CD1c-positive myeloid dendritic cell (primary cell): ENCODE measurements at regions not wholly inside any gene's neighbourhood (a gene's known extent, or its start where the extent isn't known, plus 50 kb on each side); places are given as distances from the start of the nearest gene placed in this dataset.

Source experiments
- DNase-seq: peaks from one replicate; pipeline ENCODE4 v3.0.0-alpha.2; 2016; ENCODE audit errors: extremely low spot score

DNA sequence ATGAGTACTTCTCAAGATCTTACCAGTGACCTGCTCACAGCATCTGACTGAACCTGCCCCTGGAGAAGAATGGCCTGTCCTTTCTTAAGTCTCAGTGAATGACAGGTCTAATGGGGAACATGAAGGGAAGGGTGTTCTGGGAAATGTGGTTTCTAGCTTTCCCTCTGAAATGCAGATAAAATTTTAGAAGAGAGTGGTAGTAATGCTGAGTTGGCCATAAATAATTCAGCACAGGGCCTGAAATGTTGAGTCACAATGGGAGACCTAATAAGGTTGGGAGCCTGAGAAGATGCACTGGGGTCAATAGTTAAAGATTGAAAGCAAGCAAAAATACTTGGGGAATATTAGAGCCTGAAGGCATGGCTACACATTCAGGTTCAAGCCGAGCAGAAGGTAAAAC lies 214.9 kb upstream of the ARHGAP24 start:
- DNase-seq: no peak

DNA sequence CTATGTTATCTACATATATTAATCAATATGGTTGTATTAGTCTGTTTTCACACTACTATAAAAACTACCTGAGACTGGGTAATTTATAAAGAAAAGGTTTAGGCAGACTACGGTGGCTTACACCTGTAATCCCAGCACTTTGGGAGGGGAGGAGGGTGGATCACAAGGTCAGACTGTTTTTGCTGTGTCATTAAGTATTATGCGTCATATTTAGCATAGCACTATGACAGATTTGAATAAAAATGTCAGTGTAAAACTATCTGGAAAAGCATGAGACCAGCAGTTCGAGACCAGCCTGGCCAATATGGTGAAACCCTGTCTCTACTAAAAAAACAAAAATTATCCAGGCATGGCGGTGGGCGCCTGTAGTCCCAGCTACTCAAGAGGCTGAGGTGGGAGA lies 209.7 kb upstream of the ARHGAP24 start:
- DNase-seq: no peak

DNA sequence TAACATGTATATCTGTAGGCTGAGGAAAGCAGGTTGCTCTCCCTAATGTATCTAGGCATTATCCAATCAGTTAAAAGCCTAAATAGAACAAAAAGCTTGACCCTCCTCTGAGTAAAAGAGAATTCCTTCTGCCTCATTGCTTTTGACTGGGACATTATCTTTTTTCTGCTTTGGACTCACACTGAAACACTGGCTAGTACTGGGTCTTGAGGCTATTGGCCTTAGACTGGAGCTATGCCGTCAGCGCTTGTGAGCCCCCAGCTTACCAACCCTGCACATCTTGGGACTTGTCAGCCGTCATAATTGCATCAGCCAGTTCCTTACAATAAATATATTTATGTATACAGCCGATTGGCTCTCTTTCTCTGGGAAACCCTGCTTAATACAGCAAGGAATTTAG lies 206.8 kb upstream of the ARHGAP24 start:
- no peak for DNase-seq

DNA sequence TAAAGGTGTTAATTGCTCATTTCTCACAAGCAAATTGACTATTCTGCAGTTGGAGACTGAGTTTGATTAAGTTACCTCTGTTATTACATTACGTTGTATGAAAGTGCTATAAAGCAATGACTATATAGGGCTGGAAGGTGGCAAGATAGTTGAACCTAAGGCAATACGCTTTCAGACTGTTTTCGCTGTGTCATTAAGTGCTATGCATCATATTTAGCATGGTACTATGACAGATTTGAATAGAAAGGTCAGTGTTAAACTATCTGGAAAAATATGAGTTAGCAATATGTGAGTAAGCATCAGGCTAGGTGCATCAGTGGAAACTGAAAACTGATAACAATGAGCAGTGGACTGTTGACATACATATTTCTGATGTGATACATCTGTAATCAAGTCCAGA lies 206.0 kb upstream of the ARHGAP24 start:
- DNase-seq: no peak

DNA sequence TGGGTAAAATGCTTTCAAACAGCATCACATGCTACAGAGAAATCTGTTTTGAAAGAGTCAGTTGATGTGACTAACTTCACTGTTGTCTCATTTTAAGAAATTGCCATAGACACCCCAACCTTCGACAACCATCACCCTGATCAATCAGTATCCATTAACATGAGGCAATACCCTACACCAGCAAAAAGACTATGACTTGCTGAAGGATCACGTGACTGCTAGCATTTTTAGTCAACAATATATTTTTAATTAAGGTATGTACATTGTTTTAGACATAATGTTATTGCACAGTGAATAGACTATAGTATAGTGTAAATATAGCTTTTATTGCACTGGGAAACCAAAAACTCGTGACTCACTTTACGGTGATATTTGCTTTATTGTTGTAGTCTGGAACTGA lies 200.0 kb upstream of the ARHGAP24 start:
- DNase-seq: no peak

DNA sequence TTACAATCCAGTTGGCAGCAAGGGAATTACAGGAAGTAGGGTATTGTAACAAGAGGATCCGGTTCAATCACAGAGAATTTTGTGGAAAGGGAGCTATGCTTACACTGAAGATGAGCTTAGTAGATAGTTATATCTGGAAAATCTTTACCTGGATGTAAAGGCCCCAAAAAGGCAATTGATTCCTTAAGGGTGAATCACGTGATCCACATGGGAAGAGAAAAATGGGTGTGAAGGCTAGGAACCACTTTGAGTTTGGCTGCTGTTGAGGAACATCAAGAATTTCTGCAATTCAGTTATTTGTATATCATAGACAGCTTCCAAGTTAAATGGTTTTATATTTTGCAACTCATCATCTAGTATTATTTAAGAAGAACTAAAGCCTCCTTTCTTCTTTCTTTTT lies 194.0 kb upstream of the ARHGAP24 start:
- no peak for DNase-seq

DNA sequence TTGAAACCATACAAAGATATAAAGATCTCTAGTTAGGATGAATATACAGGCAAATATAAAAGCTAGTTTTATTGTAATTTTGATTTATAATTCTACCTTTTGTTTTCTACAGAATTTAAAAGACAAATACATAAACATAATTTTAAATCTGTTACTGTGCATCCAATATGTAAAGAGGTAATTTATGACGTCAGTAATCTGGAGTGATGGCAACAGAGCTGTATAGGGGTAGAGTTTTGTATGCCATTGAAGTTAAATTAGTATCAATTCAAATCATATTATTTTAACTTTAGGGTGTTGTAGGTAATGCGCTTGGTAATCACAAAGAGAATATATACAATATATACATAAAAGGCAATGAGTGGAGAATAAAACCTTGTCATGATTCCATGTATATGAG lies 183.7 kb upstream of the ARHGAP24 start:
- DNase-seq: no peak

DNA sequence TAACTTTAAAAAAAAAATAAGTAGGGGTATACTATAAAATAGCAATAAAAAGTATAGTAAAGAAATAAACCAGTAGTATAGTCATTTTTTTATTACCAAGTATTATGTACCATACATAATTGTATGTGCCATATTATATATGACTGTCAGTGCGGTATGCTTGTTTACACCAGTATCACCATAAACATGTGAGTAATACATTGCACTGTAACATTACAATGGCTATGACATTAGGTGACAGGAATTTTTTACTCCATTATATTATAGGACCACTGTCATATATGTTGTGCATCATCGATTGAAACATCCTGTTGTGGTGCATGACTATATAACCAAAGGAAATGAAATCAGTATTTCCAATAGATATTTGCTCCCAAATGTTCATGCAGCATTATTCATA lies 176.9 kb upstream of the ARHGAP24 start:
- no peak for DNase-seq

DNA sequence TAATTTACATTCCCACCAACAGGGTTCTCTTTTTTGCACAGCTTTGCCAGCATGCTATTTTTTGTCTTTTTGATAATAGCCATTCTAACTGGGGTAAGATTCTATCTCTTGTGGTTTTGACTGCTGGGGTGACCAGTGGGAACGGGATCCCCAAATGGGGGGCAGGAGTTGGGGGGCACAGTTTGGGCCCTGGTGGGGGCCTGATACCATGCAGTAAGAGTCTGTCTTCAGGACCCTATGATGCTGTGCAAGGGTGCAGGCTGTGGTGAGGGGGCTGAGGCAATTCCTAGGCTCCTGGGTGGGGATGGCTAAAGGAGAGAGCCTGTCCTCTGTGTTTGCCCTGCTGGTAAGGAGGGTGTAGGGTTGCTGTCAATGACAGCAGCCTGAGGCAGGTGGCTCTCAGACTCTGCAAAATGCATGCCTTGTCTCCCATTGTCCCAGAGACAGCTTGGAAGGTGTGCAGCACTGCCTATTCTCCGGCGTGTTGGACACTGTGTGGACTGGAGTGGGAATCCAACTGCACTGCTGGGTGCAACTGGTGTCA lies 172.7 kb upstream of the ARHGAP24 start:
- DNase-seq: no peak

DNA sequence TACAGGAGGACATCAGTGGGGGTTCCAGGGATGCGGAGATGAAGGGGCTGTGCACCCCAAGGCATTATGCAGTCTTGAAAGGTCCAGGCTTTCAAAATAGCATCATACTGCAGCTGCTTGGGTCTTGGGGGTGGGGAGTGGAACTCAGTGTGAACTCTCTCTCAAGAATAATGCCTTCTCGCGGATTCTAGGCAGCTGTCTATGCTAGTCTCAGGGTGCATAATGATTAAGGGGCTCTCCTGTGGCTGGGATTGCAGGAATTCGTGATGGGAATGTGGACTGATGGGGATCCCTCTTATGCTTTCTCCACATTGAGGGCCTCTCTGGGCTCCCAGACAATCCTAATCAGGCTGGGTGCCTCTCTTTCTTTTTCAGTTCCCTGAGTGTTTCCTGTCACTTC lies 172.2 kb upstream of the ARHGAP24 start:
- no peak for DNase-seq

DNA sequence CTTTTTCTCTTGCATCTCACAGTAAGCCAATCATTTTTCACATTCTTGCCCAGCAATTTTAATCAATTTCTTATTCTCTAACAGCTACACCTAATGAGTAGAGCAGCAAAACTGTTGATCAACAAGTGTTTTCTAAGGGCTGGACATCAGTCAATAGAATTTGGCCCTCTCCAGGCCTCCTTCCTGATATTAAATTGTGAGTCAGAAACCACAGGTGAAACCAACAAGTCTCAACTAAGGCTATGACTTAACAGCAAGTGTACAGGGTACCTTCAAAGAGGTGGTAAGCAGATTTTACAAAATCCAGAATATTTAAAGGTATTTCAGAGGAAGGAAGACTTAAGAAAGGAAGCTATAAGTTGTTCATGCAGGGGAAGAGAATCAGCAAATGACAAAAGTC lies 156.5 kb upstream of the ARHGAP24 start:
- no peak for DNase-seq

DNA sequence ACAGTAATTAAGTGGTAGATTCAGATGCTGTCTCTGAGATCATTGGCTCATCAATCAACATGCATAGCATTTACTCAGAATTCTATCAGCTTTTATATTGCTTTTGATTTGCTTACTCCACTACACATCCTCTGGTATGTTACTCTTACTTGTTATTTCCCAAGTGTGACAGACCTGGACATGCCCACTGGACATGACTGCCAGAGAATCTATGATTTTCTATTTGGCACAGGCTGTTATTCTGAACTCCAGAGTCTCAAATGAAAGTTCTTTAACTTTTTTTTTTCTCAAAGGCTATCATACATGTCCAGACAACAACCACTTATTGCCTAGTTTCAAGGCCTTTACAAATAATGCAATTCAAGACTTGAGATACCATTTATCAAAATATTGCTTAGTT lies 116.1 kb upstream of the ARHGAP24 start:
- no peak for DNase-seq

DNA sequence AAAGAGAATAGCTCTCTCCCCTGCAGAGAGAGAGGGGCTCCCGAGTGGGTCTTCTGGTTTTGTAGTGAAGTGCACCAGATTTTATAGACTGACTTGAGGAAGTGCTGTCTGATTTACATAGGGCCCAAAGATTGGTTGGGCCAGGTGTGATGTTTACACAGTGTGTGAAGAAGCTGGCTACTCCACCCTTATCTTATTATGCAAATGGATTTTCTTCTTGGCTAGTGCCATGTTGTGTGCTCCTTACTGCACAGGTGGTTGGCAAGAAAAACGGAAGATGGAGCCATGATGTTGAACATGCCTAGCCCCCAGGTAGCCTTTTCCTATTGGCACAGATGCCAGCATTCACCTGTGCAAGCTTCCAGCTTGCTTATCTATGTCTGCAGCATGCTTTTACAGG lies 112.4 kb upstream of the ARHGAP24 start:
- DNase-seq: no peak

DNA sequence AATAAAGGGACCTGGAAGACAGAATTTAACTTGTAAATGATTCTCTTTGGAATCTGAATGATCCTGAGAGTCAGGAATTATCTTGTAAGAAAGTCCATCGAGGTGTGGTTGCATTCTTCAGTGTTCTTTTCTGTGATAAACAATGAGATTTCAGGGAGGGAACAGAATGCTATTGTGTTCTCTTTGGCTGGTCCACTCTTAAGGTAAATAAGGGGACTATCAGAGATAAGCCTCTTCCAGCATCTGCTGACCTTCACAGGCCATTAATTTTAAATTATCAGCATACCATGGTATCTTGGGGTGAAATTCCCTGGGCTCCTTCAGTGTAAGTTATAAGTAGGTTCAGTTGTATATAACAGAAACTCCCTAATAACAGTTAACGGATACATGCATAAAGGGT lies 107.1 kb upstream of the ARHGAP24 start:
- no peak for DNase-seq

DNA sequence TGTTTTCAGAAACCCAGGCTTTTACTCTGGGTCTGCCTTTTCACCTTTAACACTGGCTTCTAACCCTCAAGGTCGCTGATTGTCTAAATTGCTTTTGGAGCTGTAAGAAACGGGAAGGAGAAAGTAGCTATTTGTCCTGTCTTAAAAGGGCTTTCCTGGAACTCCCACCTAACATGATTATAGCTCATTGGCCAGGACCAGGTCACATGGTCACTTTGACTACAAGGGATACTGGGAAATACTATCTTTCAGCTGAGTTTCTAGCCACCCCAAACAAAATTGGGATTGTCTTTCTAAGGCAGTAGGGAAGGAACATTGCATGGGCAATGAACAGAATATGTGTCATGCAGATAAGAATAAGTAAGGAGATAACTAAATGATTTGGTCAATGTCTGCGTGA lies 106.7 kb upstream of the ARHGAP24 start:
- no peak for DNase-seq

DNA sequence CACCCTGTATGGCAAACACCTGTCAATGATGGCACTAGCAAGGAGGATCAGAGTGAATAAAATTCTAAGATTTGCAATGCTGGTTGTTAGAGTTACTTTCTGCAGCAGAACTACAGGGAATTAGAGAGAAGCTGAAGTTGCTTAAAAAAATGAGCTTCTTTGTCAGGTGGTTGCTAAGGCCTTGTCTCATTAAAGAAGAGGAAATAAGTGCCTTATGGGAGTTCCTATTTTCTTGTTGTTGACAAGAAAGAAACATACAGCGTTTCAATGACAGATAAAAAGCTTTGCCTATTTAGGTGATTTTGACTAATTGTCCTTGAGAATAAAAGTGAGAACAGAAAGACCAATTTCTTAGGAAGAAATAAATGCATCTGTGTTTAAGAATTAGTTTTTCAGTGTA lies 106.0 kb upstream of the ARHGAP24 start:
- peak; percentile 10 for DNase-seq

DNA sequence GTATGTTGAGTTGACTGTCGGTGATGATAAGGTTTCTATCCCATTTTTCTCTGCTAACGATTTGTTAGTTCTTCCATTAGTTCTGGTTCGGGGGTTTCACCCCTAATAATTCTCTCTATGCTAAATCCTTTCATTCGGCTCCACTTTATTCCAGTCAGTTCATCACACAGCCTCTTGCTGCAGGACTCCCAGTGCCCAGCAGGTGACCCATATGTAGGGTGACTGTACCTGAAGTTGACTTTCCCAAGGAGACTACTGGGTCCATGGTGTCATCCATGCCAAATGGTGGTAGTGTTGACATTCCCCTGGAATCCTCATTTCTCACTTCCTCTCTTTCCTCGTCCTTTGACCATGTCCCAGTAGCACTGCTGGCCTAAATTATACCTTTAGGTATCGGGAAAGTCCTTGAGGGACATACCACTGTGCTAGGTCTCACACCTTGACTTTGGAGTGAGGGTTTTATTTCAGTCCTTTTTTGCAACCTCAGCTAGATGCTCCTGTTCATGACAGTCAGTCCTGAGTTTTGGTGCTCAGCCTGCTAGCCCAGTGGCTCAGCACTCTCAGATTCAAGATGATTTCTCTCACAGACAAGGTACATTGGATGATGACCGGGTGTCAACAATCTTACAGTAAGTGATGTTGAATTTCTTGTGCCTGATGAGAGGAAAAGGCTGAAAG lies 105.1 kb upstream of the ARHGAP24 start:
- DNase-seq: no peak

DNA sequence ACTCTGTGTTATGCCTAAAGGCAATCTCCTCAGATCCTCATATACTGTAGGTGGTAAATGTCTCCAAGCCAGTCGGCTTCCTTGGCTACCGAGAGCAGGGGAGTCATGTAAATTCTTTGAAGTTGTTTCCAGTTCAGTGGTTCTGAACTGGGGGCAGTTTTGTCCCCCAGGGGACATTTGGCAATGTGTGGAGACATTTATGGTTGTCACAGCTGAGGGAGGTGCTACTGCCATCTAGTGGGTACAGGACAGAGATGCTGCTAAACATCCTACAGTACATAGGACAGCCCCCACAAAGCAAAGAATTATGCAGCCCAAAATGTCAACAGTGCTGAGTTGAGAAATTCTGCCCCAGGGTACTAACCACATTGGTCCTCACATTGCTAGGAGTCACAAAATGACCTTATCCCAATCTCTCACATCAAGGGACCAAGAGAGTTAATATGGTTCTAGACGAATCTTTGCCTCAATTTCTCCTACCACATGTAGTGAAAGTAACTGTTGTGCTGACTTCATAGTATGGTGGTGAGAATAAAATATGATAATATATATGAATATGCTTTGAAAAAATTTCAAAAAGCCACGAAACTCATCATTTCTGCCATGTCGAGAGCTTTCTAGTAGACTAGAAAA lies 104.4 kb upstream of the ARHGAP24 start:
- peak; percentile 18 for DNase-seq

DNA sequence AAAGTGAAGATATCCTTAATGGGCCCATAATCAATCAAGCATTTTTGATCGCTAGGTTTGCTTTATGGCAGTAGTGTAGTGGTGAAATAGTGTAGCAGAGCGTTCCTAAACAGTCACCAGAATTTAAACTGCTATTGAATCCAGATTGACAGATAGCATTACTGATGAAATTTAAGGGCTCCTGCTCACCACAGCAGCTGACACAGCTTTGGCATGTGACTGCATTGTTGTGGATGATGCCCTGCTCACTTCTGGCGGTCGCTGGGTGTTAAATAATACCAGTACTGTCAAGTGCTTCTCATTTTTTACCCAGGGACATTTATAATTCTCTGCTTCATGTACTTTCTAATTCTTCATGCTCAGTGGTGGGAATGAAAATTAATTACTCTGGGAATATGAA lies 102.0 kb upstream of the ARHGAP24 start:
- DNase-seq: no peak

DNA sequence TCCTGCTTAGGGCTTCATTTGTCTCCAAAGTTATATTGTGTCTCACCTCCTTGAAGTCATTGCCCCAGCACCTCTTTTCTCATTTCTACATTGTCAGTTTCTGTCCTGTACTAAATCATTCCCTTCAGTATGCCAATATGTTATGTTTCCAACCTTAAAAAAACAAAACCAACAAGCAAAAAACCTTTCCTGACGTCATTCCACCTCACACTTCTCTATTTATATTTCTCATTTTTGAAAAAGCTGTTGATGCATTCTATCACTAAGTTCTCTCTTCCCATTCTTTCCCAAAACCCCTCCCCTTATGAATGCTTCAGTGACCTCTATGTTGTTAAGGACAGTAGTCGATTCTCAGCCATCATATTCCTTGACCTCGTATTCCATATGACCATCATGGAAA lies 98.7 kb upstream of the ARHGAP24 start:
- no peak for DNase-seq

DNA sequence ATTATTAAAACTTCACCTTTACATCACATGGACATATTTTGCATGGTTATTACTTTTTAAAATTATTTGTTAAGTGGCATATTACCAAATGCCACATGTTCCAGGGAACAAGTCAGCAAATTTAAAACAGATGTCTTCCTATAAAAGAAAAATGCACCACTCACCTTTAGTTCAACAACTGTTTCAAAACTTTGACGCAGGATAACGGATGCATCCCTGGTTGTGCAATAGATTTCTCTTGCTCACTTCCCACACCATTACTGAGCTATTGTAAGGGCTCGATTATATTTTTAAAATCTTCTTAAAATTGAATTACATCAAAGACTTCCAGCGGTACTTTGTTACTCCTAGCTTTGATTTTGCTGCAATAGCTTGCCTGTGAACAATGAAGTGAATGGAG lies 93.0 kb upstream of the ARHGAP24 start:
- DNase-seq: no peak

DNA sequence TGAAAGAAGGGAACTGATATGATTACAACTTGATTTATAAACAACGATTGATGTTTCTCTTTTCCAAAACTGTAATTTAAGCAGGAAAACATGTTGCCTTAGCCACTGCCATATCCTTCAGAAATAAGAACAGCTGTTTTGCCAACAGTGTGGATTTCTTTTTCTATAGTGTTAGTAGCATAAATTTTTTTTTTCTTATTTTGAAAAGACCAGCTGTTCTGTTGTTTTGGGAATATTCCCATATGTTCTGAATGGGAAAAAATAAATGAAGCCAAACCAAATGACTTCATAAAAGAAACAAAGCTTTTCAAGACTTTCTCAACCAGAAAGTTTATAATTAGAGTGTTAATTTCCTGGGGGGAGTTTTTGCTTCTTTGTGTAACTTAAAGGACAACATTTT lies 83.9 kb upstream of the ARHGAP24 start:
- no peak for DNase-seq

DNA sequence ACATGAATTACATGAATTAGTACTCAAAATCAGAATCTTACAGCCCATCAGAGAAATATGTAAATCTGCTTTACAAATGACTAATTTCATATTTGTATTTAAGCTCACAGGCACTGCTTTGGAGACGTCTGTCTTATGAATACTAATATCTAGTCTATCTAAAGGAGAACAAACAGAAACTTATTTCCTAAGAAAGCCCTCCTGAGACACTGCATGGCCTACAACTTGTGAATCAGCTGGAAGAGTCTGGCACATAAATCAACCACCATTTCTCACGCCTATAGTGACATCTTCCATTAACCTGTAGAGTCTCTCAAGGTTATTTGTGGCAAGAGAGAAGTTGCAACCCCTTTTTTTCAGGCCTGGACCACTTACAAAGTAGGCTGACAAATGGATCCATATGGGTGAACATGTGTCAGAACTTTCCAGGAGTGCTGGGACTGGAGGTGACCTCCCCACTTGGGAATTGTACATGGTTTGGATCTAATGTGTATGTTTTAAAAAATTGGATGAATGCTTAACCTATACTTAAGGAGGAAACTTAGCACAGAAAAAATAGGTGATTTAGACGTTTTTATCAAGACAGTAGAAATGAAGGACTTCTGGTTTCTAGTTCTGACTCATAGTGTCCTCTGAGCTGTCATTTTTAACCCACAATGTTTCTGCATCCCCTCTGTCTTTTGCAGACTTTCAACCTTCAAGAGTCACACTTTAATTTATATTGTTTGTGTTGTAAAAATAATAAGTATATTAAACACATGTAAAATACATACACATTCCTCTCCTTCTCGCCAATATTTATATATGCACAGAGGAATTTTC lies 83.2 kb upstream of the ARHGAP24 start:
- DNase-seq: no peak
